Epithelial cell of proximal tubule (primary cell): ENCODE measurements at regions not wholly inside any gene's neighbourhood (a gene's known extent, or its start where the extent isn't known, plus 50 kb on each side); places are given as distances from the start of the nearest gene placed in this dataset.

Experiments used
- DNase-seq: peaks from one replicate; pipeline ENCODE4 v3.0.0-alpha.2; 2011; ENCODE audit warnings: low read depth
- H3K4me3 ChIP-seq: 2 replicates; pipeline ENCODE4 v1.5.1; 2011; ENCODE audit warnings: low read depth, mild to moderate bottlenecking, low read length
- TF ChIP-seq, protein P1 (sequence below): conservative IDR thresholded peaks from 2 replicates; pipeline ENCODE4 v1.5.1; 2012; ENCODE audit warnings: low read depth, mild to moderate bottlenecking, low read length

DNA sequence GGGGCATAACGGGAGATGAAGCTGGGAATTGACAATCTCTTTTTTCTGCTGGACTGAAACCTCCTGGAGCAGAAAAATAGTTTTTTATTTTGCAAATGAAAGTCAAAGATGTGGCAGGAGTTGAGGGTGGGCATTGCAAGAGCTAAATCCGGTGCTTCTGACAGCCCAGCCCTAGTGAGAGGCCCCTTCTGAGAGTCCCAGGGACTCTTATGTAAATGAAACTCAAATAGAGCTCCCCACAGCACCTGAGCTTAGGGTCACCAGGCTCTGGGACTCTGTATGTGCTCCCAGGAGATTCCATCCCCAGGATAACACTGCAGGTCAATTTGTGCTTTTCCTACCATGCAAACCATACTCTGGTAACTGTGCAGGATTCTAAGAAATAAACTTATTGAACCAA, 192.8 kb downstream of the ANKRD30B start:
- no peak for DNase-seq
- TF ChIP-seq, protein P1, sequence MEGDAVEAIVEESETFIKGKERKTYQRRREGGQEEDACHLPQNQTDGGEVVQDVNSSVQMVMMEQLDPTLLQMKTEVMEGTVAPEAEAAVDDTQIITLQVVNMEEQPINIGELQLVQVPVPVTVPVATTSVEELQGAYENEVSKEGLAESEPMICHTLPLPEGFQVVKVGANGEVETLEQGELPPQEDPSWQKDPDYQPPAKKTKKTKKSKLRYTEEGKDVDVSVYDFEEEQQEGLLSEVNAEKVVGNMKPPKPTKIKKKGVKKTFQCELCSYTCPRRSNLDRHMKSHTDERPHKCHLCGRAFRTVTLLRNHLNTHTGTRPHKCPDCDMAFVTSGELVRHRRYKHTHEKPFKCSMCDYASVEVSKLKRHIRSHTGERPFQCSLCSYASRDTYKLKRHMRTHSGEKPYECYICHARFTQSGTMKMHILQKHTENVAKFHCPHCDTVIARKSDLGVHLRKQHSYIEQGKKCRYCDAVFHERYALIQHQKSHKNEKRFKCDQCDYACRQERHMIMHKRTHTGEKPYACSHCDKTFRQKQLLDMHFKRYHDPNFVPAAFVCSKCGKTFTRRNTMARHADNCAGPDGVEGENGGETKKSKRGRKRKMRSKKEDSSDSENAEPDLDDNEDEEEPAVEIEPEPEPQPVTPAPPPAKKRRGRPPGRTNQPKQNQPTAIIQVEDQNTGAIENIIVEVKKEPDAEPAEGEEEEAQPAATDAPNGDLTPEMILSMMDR = no peak
- H3K4me3 ChIP-seq = no peak overlapping the region

DNA sequence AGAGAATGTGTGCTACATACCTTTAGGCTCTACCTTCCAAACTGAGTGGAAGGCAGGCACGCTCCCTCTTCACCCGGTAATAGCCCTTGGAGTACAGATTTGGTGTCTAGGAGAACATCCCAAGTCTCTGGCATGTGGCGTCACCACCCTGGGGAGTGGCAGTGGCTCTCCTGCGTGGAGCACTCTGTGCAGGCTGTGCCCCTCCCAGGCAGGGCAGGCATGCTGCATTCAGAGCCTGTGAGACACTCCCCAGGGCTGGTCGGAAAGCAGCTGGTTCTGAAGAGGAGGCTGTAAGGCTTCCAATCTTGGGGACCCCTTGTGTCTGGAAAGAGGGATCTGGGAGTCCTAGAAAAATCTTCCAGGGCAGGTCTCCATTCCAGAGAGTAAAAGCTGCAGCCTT, 193.3 kb downstream of the ANKRD30B start:
- TF ChIP-seq, protein P1 = no peak
- DNase-seq = no peak
- no peak overlapping the region for H3K4me3 ChIP-seq

DNA sequence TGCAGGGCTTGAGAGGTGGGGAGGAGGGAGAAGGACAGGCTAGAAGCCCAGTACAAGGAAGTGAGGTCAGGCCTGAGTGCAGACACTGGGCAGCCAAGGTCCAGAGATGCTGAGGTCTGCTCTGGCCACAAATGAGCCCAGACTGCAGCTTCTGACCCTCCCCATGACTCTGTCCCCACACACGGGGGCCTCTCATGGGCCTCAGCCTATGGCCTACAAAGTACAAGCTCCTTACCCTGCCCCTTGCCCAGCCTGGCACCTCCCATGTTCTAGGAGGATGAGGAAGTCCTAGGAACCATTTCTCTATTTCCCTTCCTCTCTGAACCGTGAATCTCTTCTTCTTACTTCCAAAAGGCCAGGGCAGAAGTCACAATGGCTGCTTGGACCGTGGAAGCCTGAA, 193.8 kb downstream of the ANKRD30B start:
- no peak overlapping the region for H3K4me3 ChIP-seq
- TF ChIP-seq, protein P1 = no peak
- DNase-seq = no peak

DNA sequence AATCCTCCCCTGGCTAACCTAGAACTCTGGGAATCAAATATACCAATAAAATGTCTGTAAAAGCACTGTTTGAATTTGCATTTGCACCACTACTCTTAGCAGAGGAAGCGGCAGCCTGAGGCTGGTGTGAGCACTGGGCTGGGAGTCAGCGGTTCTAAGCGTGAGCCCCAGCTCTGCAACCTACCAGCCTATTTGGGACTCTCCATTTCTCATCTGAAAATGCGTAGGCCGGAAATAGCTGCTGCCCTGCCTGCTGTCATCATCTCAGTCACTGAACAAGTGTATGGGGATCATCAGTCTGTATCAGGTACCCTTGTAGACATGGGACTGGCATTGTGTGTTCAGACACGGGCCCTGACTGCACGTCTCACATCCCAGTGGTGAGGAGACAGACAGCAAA, 194.3 kb downstream of the ANKRD30B start:
- DNase-seq = no peak
- H3K4me3 ChIP-seq = no peak overlapping the region
- TF ChIP-seq, protein P1 = no peak

DNA sequence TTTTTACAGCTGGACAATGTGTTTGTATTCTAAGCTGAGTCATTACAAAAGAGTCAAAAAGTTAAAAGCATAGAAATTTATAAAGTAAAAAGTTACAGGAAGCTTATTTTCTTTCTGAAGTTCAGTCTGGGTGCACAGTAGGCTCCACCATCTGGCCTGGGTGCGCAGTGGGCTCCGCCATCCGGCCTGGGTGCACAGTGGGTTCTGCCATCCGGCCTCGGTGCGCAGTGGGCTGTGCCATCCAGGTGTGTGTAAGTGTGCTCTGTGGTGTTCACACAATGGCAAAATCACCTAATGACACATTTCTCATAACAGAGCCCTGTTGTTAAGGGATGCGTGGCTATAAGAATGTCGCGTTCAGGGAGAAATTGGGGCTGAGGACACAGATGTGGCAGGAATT, 195.5 kb downstream of the ANKRD30B start:
- DNase-seq = no peak
- H3K4me3 ChIP-seq = no peak overlapping the region
- TF ChIP-seq, protein P1 = no peak

DNA sequence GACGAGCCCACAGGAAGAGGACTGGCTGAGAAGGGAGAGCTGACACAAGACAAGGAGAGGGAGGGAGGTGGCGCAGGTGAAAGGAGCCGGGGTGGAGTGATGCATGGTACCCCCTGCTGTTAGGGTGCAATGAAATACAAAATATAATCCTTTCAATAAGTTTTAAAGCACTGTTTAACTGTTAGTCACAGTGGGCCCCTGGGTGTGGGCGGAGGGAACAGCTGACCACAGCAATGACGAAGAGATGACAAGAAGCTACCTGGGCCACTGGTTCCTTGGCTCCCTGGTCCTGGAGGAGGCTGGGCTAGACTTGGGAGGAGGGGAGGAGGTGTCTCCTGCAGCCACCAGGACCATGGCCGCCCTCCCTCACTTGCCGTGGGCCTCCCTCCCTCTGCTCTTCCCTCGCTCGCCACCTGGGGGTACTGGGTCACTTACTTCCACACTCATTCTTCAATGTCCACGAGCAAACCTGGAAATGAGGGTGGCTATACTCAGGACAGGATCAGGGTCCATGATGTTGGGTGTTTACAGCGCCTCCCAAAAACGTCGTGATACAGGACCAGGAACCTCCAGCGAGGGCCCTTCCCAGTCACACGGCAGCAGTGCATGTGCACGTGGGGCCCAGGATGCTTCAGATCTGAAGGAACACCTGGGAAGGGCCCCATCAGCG, 196.1 kb downstream of the ANKRD30B start:
- no peak overlapping the region for H3K4me3 ChIP-seq
- no peak for DNase-seq
- TF ChIP-seq, protein P1 = no peak

DNA sequence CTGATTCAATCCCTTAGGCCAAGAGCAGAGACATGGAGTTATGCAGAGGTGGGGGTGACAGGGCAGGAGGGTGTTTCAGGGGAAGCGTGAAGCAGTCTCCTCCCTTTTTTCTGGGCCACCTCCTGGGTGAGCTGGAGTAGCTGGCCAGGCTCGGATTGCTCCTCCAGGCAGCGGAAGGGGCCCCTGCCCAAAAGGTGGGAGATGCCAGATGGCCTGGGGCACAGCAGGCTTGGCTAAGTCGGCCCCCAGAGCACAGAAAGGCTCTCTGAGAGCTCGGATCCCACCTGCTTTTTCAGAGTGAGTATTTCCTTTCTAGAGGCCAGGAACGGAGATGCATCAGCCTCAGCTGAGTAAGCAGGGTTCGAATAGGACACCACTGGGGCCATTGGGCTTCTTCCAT, 196.9 kb downstream of the ANKRD30B start:
- TF ChIP-seq, protein P1 = no peak
- no peak for DNase-seq
- no peak overlapping the region for H3K4me3 ChIP-seq
